DOHH2 (cell line): ENCODE measurements at regions not wholly inside any gene's neighbourhood (a gene's known extent, or its start where the extent isn't known, plus 50 kb on each side); places are given as distances from the start of the nearest gene placed in this dataset.
"Not testable (repeated sequence)": the region's sequence is repeated elsewhere in the genome, so short reads cannot be mapped to it uniquely, and the experiment has no call there.

Source experiments
- H3F3A ChIP-seq: fragments of 200-600 bp; sonication (generic), shearing (Covaris generic); 2 replicates; pipeline ENCODE4 v1.6.0; 2016; ENCODE audit warnings: antibody characterized with exemption, mild to moderate bottlenecking; ENCODE audit not compliant: control insufficient read depth, insufficient read depth
- H3K27ac ChIP-seq: fragments of 200-600 bp; sonication (generic); 2 replicates; pipeline ENCODE4 v1.5.1; 2014; ENCODE audit warnings: low read depth, mild to moderate bottlenecking, low read length, moderate library complexity
- H3K27me3 ChIP-seq: fragments of 200-600 bp; sonication (generic); 2 replicates; pipeline ENCODE4 v1.6.1; 2014; ENCODE audit warnings: mild to moderate bottlenecking, low read length, mixed read lengths; ENCODE audit not compliant: control insufficient read depth
- H3K36me3 ChIP-seq: fragments of 200-600 bp; sonication (generic); 2 replicates; pipeline ENCODE4 v1.6.1; 2014; ENCODE audit warnings: mild to moderate bottlenecking, low read length, moderate library complexity, mixed read lengths; ENCODE audit not compliant: control insufficient read depth
- H3K4me1 ChIP-seq: fragments of 200-600 bp; sonication (generic); 2 replicates; pipeline ENCODE4 v1.6.1; 2014; ENCODE audit warnings: mild to moderate bottlenecking, low read length, mixed read lengths; ENCODE audit not compliant: control insufficient read depth
- H3K4me2 ChIP-seq: fragments of 200-600 bp; sonication (generic); 2 replicates; pipeline ENCODE4 v1.6.0; 2014; ENCODE audit warnings: mild to moderate bottlenecking, low read length, moderate library complexity
- H3K4me3 ChIP-seq: fragments of 200-600 bp; sonication (generic); 2 replicates; pipeline ENCODE4 v1.5.1; 2014; ENCODE audit warnings: mild to moderate bottlenecking, low read length, mixed read lengths
- H3K79me2 ChIP-seq: fragments of 200-600 bp; sonication (generic); 2 replicates; pipeline ENCODE4 v1.6.1; 2014; ENCODE audit warnings: mild to moderate bottlenecking, low read length, mixed read lengths; ENCODE audit not compliant: control insufficient read depth
- H3K9me2 ChIP-seq: fragments of 200-600 bp; sonication (generic); replicated peaks from 2 replicates; pipeline ENCODE4 v1.6.1; 2014; ENCODE audit warnings: mild to moderate bottlenecking, low read length, mixed read lengths; ENCODE audit not compliant: control insufficient read depth
- H3K9me3 ChIP-seq: fragments of 200-600 bp; sonication (generic); 2 replicates; pipeline ENCODE4 v1.6.1; 2014; ENCODE audit warnings: antibody characterized with exemption, low read length, mixed read lengths; ENCODE audit not compliant: control insufficient read depth, insufficient read depth
- H4K20me1 ChIP-seq: fragments of 200-600 bp; sonication (generic); 2 replicates; pipeline ENCODE4 v1.6.0; 2014; ENCODE audit warnings: low read depth, mild to moderate bottlenecking, antibody characterized with exemption, low read length, moderate library complexity; ENCODE audit not compliant: control insufficient read depth, insufficient read depth
- CTCF ChIP-seq: fragments of 200-600 bp; sonication (generic); IDR thresholded peaks from one replicate; pipeline ENCODE4 v1.5.1; 2014; ENCODE audit warnings: antibody characterized with exemption, mild to moderate bottlenecking, low read depth, low read length; ENCODE audit not compliant: poor library complexity, severe bottlenecking
- EZH2phosphoT487 ChIP-seq: fragments of 200-600 bp; sonication (generic); IDR thresholded peaks from 2 replicates; pipeline ENCODE4 v1.6.1; 2017; ENCODE audit warnings: borderline replicate concordance, mild to moderate bottlenecking, antibody characterized with exemption, low read length, moderate library complexity, mixed read lengths

- Histone ChIP-seq H4K20me1 (no peaks in the 10 kb centered on the region), H3K4me1 (no peaks in the 10 kb centered on the region), H3F3A (no peaks in the 10 kb centered on the region), H3K9me2 (no peaks in the 10 kb centered on the region), H3K4me2 (no peak overlapping the region), H3K79me2 (no peaks in the 10 kb centered on the region), H3K9me3 (no peaks in the 10 kb centered on the region), H3K27me3 (no peaks in the 10 kb centered on the region), H3K27ac (no peak overlapping the region), H3K36me3 (no peaks in the 10 kb centered on the region), H3K4me3 (no peak overlapping the region)
- no peak for TF ChIP-seq CTCF
- no peak for TF ChIP-seq EZH2phosphoT487
Observed at GRCh38 chr9:135181336-135181735, 93.9 kb downstream of the OLFM1 start.

GRCh38 chr9:135181841-135182240 is 94.4 kb downstream of the OLFM1 start:
- not testable (repeated sequence) for H3K9me3 ChIP-seq, H3K79me2 ChIP-seq, H3K4me1 ChIP-seq, H3K27me3 ChIP-seq, H3K27ac ChIP-seq, H4K20me1 ChIP-seq, H3K4me2 ChIP-seq, H3K4me3 ChIP-seq, H3K36me3 ChIP-seq, H3K9me2 ChIP-seq, H3F3A ChIP-seq

GRCh38 chr9:135183069-135183468 is 95.6 kb downstream of the OLFM1 start:
- H3K79me2 ChIP-seq: no peaks in the 10 kb centered on the region
- no peaks in the 10 kb centered on the region for H4K20me1 ChIP-seq
- H3K9me3 ChIP-seq: no peaks in the 10 kb centered on the region
- H3K9me2 ChIP-seq: no peaks in the 10 kb centered on the region
- no peak overlapping the region for H3K27ac ChIP-seq
- H3K4me3 ChIP-seq: no peak overlapping the region
- no peak overlapping the region for H3K4me2 ChIP-seq
- H3F3A ChIP-seq: no peaks in the 10 kb centered on the region
- no peaks in the 10 kb centered on the region for H3K27me3 ChIP-seq
- H3K36me3 ChIP-seq: no peaks in the 10 kb centered on the region
- TF ChIP-seq CTCF: no peak
- TF ChIP-seq EZH2phosphoT487: no peak
- H3K4me1 ChIP-seq: no peaks in the 10 kb centered on the region

- Histone ChIP-seq H3F3A (no peaks in the 10 kb centered on the region), H3K79me2 (no peaks in the 10 kb centered on the region), H3K27ac (no peak overlapping the region), H3K27me3 (no peaks in the 10 kb centered on the region), H3K9me3 (no peaks in the 10 kb centered on the region), H3K4me1 (no peaks in the 10 kb centered on the region), H3K4me3 (no peak overlapping the region), H3K4me2 (no peak overlapping the region), H3K9me2 (no peaks in the 10 kb centered on the region), H3K36me3 (no peaks in the 10 kb centered on the region), H4K20me1 (no peaks in the 10 kb centered on the region)
- TF ChIP-seq EZH2phosphoT487: no peak
- no peak for TF ChIP-seq CTCF
Observed at GRCh38 chr9:135183528-135184180, 96.2 kb downstream of the OLFM1 start.
